Prostate gland (tissue), 2 donors: ENCODE measurements at regions not wholly inside any gene's neighbourhood (a gene's known extent, or its start where the extent isn't known, plus 50 kb on each side); places are given as distances from the start of the nearest gene placed in this dataset.

ENCODE experiments used
- DNase-seq: peaks from one replicate; pipeline ENCODE4 v3.0.0-alpha.2; 2019; ENCODE audit warnings: low spot score
- H3K27ac ChIP-seq, 2 donors: fragments of 200-600 bp; sonication (generic); 2 replicates each; pipeline ENCODE4 v1.5.1; 2017 to 2019
- H3K27me3 ChIP-seq: fragments of 200-600 bp; sonication (generic); replicated peaks from 2 replicates; pipeline ENCODE4 v1.5.1; 2019; ENCODE audit not compliant: insufficient read depth
- H3K36me3 ChIP-seq, 2 donors: fragments of 200-600 bp; sonication (generic); 1 replicate in 1 of 2; 2 replicates in 1 of 2; pipeline versions ENCODE4 v1.5.1 to v1.8.1; 2017 to 2019
- H3K4me1 ChIP-seq: fragments of 200-600 bp; sonication (generic); replicated peaks from 2 replicates; pipeline ENCODE4 v1.5.1; 2019
- H3K4me3 ChIP-seq, 2 donors: fragments of 200-600 bp; sonication (generic); 2 replicates each; pipeline ENCODE4 v1.5.1; 2017 to 2019
- H3K9me3 ChIP-seq: fragments of 200-600 bp; sonication (generic); 2 replicates; pipeline ENCODE4 v1.5.1; 2017
- CTCF ChIP-seq, 4 experiments: fragments of 200-600 bp in 2 of 4; fragments of 450-650 bp in 2 of 4; sonication (generic) in 2 of 4; IDR thresholded peaks; 1 replicate in 3 of 4; 2 replicates in 1 of 4; pipeline ENCODE4 v1.5.1; 2016 to 2019; ENCODE audit warnings: antibody characterized with exemption in 4 of 4, mild to moderate bottlenecking in 2 of 4, moderate library complexity in 2 of 4
- POLR2A ChIP-seq: fragments of 450-650 bp; IDR thresholded peaks from one replicate; pipeline ENCODE4 v1.6.1; 2016; ENCODE audit warnings: antibody characterized with exemption, mild to moderate bottlenecking
- POLR2AphosphoS5 ChIP-seq: sonication (generic); formaldehyde crosslinking; IDR thresholded peaks from one replicate; pipeline ENCODE4 v1.6.1; 2017; ENCODE audit warnings: antibody characterized with exemption
- WGBS: methylation state at CpG from one replicate; pipeline ENCODE4 v1.1.5; 2018; 5-methylcytosine and 5-hydroxymethylcytosine counted together
- intact Hi-C: fragments of 100-400 bp; cut with DNase I; formaldehyde crosslinking; loops from one replicate; pipeline ENCODE4 v1.14.2; 2022

DNA sequence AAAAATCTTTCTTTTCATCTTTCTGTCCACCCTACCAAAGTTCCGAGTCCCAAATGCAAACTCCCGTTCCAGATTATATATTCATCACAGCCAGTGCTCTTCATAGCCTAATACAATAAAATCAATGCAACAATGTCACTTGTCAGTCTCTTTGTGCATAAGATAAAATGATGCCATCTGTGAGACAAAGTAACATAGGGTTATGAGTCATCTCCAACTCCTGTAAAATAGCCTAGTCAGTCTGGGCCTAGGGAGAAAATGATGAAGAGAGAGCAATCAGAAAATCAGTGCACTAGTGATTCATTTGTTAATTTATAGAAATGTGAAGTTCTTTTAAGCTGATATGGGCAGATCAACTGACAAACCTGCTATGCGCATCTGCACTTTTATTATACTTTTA lies 689.1 kb upstream of the DIAPH2 start:
- Histone ChIP-seq H3K4me3 (no peak overlapping the region), H3K4me1 (no peaks in the 10 kb centered on the region), H3K27me3 (no peaks in the 10 kb centered on the region), H3K9me3 (no peaks in the 10 kb centered on the region), H3K27ac (no peak overlapping the region), H3K36me3 (no peaks in the 10 kb centered on the region)
- no peak for DNase-seq
- WGBS, result 73% methylated on average over 3 of the region's 3 CpGs
- intact Hi-C loops, result no loop called here
- no peak for TF ChIP-seq POLR2A
- TF ChIP-seq POLR2AphosphoS5, result no peak
- no peak for TF ChIP-seq CTCF (IDR thresholded peaks at IDR 0.05)

DNA sequence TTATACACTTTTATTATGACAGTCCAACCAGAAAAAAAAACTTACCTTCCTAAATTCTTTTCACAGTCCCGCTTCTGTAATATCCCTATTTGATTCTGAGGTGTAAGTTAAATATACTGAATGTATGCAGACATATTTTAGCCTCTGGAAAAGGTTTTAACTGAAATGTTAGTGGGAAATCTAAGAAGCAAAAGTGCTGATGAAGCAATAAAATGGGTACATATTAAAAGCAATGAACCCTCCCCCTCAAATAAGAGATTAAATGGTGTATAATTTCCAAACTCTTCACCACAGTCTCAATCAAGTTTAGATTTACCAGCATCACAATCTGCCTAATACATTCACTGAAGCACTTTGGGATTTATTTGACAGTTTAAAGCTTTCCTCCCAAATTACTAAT lies 688.3 kb upstream of the DIAPH2 start:
- no peak for TF ChIP-seq POLR2A
- TF ChIP-seq POLR2AphosphoS5, result no peak
- TF ChIP-seq CTCF (IDR thresholded peaks at IDR 0.05), result no peak
- intact Hi-C loops, result no loop called here
- DNase-seq, result no peak
- H3K4me3 ChIP-seq, result no peak overlapping the region
- H3K36me3 ChIP-seq, result no peaks in the 10 kb centered on the region
- H3K27me3 ChIP-seq, result no peaks in the 10 kb centered on the region
- WGBS, result 95% methylated on average over 1 of the region's 1 CpG
- no peaks in the 10 kb centered on the region for H3K4me1 ChIP-seq
- H3K9me3 ChIP-seq, result no peaks in the 10 kb centered on the region
- no peak overlapping the region for H3K27ac ChIP-seq

- no peak for TF ChIP-seq POLR2A
- TF ChIP-seq POLR2AphosphoS5, result no peak
- no peak for TF ChIP-seq CTCF (IDR thresholded peaks at IDR 0.05)
- Histone ChIP-seq H3K36me3 (no peaks in the 10 kb centered on the region), H3K4me3 (no peak overlapping the region), H3K4me1 (no peaks in the 10 kb centered on the region), H3K27me3 (no peaks in the 10 kb centered on the region), H3K27ac (no peak overlapping the region), H3K9me3 (no peaks in the 10 kb centered on the region)
- WGBS, result 50% methylated on average over 5 of the region's 5 CpGs
- intact Hi-C loops, result no loop called here
- DNase-seq, result no peak
Observed at GRCh38 chrX:96002431-96002830, 682.2 kb upstream of the DIAPH2 start.

DNA sequence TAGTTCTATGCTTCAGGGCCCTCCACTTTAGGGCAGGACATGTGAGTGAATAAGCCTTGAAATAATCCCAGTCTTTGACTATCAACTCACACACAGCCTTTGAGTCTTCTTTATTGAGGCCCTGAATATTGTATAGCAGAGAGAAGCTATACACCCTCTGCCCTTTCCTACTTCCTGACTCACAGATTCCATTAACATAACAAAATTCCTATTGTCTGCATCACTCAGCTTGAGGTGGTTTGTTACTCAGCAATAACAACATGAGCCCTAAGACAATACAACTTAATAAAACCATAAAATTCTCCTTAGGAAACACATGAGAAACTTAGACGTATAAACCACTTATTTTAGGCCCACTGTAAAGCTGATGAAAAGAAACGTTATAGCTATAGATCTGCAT lies 680.3 kb upstream of the DIAPH2 start:
- no peak overlapping the region for H3K4me3 ChIP-seq
- H3K9me3 ChIP-seq, result no peaks in the 10 kb centered on the region
- no peak overlapping the region for H3K27ac ChIP-seq
- H3K36me3 ChIP-seq, result no peaks in the 10 kb centered on the region
- no peaks in the 10 kb centered on the region for H3K4me1 ChIP-seq
- DNase-seq, result no peak
- TF ChIP-seq POLR2AphosphoS5 (no peak), POLR2A (no peak), CTCF (IDR thresholded peaks at IDR 0.05) (no peak)
- no peaks in the 10 kb centered on the region for H3K27me3 ChIP-seq
- WGBS, result 69% methylated on average over 2 of the region's 2 CpGs
- intact Hi-C loops, result no loop called here

- no peaks in the 10 kb centered on the region for H3K36me3 ChIP-seq
- intact Hi-C loops, result no loop called here
- no peaks in the 10 kb centered on the region for H3K4me1 ChIP-seq
- TF ChIP-seq CTCF (IDR thresholded peaks at IDR 0.05) (no peak), POLR2A (no peak), POLR2AphosphoS5 (no peak)
- no peak overlapping the region for H3K4me3 ChIP-seq
- H3K27ac ChIP-seq, result no peak overlapping the region
- no peaks in the 10 kb centered on the region for H3K9me3 ChIP-seq
- H3K27me3 ChIP-seq, result no peaks in the 10 kb centered on the region
- WGBS, result 87% methylated on average over 3 of the region's 4 CpGs
- DNase-seq, result no peak
Observed at GRCh38 chrX:96006281-96006680, 678.4 kb upstream of the DIAPH2 start.
